ENCODE measurements at regions not wholly inside any gene's neighbourhood (a gene's known extent, or its start where the extent isn't known, plus 50 kb on each side); places are given as distances from the start of the nearest gene placed in this dataset.
"Not testable (repeated sequence)": the region's sequence is repeated elsewhere in the genome, so short reads cannot be mapped to it uniquely, and the experiment has no call there.

DNA sequence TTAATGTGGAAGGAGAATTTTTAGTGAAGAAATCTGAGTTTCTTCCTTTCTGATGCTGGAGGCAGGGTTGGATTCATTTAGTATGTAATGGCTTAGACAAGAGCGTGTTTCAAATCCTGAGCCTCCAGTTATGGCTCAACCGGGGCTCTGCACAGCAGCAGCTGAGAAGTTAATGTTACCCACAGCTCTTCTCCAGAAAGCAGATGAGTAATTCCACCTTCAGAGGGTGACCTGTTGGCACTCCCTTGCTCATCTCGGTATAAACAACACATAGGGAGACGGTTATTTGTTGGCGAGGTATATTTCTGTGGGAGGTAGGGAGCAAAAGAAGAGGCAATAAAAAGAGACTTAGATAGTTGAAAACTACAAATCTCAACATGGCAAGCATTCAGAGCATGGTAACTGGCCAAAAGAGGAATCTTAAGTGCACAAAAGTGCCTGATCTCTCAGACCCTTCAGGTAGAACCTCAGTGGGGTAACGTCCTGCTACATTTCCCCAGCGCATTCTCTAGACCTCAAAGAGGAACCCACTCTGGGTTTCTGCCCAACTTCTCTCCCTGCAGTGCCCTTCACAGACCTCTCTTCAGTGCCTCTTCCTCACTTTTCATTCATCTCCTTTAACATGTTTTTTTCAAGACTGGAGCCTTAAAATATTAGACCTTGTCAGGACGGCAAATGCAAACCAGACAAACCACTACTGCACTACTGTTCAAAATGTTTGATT lies 417.5 kb upstream of the ADAMTSL1 start:
- ATAC-seq (no peak), DNase-seq (no peak)
- intact Hi-C loops (cut with DNase I, micrococcal nuclease), result no loop called here

DNA sequence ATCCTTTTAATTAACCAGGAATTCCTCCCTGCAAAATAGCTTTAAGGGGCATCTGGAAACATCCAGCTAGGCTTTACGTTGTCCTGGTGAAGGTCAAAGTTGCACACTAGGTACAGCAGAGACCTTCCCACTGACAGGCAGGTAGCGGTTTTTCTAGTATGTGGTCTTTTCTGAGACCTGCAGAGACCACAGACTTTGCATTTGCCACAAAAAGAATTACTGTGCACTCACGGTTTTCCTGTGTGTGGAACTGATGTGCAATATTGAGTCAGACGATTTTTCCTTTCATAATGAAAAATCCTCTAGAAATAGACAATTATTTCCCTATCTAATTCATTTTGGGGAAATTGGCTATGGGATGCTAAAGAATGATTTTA lies 417.0 kb upstream of the ADAMTSL1 start:
- DNase-seq (no peak), ATAC-seq (no peak)
- intact Hi-C loops (cut with DNase I, micrococcal nuclease), result no loop called here

DNA sequence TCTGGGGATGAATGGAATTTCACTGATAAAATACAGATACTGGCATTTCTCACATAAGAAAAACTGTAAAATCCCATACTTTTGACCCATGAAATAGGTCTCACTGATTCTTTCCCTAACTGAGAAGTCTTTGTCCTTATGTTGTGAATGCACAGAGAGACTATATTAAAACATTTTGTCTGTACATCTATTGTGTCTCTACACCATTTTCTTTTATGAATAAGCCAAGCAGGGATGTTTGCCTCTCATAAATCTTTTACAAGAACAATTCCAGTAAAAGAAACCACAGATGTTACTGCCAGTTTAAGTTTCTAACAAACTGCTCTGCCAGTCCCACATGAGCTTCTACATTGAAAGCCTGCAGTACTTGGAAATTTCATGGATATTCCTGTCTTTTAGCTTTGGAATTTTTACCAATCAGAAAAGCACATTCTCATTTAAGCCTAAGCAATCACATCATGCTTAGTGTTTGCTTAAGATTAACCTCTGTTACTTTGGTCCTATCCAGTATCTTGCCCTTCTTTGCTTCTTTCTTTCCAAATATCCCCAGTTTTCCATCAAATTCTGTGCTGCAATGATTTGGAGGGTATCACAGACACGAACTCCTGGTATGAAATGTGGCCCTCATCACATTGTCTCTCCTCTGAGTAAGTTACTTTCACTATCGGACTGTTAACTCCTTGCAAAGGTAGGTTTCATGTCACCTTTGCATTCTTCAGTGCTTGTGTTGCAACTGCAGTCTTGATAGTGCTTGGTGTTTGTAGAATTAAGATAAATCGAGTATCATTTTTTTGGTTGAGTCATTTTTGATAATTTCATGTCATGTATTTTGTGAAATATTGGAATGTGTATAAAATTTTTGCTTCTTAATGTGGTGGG lies 415.1 kb upstream of the ADAMTSL1 start:
- intact Hi-C loops (cut with DNase I, micrococcal nuclease), result no loop called here
- DNase-seq (no peak), ATAC-seq (peak; percentile 39)

DNA sequence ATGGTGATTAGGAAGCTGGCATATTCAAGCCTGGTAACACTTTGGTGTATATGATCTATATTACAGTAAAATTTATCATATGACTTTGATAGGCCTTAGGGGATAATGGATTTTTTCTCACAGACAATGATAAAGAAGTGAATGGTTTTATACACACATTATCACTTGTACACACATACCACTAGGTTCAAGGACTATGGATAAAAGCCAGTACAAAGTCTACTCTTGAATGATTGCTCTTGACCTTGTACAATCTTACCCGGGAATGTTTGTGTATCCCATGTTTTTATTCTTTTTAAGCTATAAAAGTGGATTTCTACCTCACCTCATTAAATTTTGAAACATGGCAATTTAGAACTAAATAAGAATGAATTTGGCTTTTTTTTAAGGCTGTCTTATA lies 414.5 kb upstream of the ADAMTSL1 start:
- ATAC-seq (peak; percentile 39), DNase-seq (no peak)
- intact Hi-C loops (cut with DNase I, micrococcal nuclease), result no loop called here

DNA sequence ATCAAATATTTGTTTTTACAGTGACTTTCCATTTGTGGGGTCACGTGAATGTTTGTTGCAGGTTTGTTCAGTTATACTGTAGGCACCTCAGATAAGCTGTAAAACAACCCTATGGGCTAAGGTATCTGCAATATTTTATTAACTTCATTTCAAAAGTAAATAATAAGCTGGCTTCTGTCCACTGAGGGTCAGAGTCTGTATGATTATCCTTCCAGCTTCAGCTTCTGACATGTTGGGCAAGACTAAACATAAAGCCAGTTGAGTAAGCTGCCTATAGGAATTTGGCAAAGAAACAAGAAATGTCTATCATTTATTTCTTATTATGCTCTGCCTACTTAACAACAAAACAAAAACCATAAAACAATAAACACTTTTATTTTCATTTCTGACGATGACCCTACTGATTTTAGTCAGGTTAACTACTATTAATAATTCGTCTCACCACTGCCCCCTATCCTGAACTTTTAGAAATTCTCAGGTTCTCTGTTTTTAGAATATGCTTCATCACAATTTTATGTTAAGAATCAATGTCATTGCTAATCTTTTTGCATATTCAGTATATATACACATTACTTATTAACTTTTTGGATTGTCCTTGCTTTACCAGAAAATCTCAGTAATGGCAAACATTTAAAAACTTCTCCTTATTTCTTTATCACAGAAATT lies 413.6 kb upstream of the ADAMTSL1 start:
- ATAC-seq (peak; percentile 62), DNase-seq (no peak)
- intact Hi-C loops (cut with DNase I, micrococcal nuclease), result loop anchor here in 1 of 2 donors (10.0 kb wide), 1 partner anchor 144 kb away; no protein-coding TSS in a partner anchor

DNA sequence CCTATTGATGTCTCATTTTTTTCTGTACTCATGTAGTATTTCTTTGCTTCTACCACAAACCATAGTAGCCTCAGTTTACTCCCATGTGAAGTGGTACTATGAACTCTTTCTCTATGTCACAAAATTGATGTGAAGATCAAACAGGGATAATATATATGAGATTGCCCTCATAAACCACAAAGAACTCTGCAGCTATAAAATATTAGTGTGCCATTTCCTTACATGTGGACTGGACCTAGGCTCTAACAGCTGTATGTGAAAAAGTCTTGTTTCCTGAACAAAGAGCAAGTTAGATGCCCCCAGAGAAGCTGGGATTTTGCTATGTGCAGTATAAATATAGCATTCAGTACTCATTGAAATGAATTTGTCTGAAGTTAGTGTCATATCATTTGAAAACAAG lies 412.6 kb upstream of the ADAMTSL1 start:
- DNase-seq (no peak), ATAC-seq (peak; percentile 61)
- intact Hi-C loops (cut with DNase I, micrococcal nuclease), result loop anchor here in 1 of 2 donors (10.0 kb wide), 1 partner anchor 143 kb away; no protein-coding TSS in a partner anchor

DNA sequence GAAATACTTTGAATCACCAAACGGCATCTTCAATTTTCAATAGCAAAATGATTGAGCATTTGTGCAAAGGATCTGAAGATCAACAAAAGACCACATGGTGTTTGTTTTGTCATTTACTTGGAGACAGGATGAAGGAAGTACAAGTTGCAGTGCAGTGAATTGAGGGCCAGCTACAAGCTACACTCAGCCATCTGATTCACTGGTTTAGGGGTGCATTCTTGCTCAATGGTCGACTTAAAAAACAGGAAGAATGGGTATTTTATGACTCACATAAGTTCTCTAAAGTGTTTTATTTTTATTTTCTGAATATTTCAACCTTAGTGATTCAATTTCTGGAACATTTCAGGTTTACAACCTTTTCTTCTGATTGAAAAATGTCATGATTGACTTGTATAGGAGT lies 412.1 kb upstream of the ADAMTSL1 start:
- ATAC-seq, result peak; percentile 20
- intact Hi-C loops (cut with DNase I, micrococcal nuclease), result loop anchor here in 1 of 2 donors (10.0 kb wide), 1 partner anchor 143 kb away; no protein-coding TSS in a partner anchor
- DNase-seq, result no peak

DNA sequence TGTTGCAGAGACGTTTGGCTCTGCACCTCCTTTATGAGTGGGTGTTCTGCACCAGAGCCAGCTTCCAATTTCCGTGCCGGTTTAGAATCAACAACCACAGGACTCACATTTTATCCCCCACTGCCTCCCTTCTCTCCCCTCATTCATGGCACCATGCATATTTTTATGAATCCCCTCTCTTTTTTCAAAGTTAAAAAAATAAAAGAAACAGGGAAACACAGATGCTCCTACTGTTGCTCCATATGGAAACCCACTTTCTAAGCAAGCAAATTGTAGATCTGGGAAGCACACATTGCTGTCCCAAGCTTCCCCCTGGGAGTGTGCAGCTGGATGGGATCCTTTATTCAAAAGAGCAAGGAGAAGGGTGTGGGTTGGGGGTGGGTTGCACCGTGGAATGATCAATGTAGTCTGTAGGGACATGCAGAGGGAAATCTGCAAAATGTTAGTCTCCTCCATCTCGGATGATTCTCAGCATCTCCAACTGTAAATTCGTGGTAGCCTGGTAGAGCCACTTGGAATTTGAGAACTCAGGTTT lies 410.0 kb upstream of the ADAMTSL1 start:
- intact Hi-C loops (cut with DNase I, micrococcal nuclease), result loop anchor here in 1 of 2 donors (10.0 kb wide), 1 partner anchor 141 kb away; no protein-coding TSS in a partner anchor
- DNase-seq, result no peak
- ATAC-seq, result no peak

DNA sequence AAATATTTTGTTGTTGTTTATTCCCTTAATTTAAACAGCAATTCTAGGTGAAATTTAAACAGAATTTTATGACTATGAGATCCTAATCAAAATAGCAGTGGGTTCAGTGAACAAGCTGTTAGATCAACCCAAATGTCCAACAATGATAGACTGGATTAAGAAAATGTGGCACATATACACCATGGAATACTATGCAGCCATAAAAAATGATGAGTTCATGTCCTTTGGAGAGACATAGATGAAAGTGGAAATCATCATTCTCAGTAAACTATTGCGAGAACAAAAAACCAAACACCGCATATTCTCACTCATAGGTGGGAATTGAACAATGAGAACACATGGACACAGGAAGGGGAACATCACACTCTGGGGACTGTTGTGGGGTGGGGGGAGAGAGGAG lies 407.3 kb upstream of the ADAMTSL1 start:
- DNase-seq, ATAC-seq: not testable (repeated sequence)
- intact Hi-C loops (cut with DNase I, micrococcal nuclease), result loop anchor here in 1 of 2 donors (10.0 kb wide), 1 partner anchor 138 kb away; no protein-coding TSS in a partner anchor

DNA sequence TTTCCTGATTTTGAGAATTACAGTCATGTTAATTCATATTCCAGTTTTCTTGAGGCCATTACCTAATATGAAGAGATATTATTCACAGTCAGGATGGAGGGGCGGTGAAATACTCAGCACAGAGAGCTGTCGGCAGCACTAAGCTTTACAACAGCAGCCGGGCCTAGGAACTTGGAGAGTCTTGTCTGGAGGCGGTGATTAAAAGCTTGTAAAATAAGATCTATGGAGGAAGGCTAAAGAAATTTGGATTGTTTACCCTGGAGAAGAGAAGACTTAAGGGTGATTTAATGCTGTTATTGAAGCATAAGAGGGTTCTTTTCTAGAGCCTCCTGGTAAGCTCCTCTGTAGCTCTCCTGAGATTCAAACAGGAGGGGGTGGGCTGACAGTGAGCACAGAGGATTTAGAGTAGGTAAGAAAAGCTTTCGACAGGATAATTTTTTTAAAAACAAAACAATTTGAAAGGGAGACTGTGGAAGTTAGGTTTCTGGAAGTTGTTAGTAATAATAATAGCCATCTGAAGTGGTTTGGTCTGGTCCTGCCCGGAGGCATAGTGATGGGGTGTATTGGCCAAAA lies 406.3 kb upstream of the ADAMTSL1 start:
- DNase-seq, result no peak
- intact Hi-C loops (cut with DNase I, micrococcal nuclease), result loop anchor here in 1 of 2 donors (10.0 kb wide), 1 partner anchor 137 kb away; no protein-coding TSS in a partner anchor
- peak; percentile 26 for ATAC-seq

DNA sequence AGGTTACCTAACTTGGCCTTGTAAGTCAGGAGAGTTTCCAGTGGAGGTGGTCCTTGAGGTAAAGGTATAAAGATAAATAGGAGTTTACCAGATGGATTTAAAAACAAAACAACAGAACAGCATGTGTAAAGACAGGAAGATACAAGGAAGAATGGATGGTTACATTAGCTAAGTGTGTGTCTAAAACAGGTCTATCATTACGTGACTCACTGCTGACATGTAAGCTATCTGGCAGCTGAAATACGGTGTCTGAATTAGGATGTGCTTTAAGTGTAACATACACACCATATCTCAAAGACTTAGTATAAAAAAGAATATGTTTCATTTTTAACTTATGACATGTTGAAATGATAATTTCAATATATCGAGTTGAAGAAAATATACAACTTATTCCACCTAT lies 405.1 kb upstream of the ADAMTSL1 start:
- ATAC-seq (no peak), DNase-seq (no peak)
- intact Hi-C loops (cut with DNase I, micrococcal nuclease), result loop anchor here in 1 of 2 donors (10.0 kb wide), 1 partner anchor 136 kb away; no protein-coding TSS in a partner anchor

DNA sequence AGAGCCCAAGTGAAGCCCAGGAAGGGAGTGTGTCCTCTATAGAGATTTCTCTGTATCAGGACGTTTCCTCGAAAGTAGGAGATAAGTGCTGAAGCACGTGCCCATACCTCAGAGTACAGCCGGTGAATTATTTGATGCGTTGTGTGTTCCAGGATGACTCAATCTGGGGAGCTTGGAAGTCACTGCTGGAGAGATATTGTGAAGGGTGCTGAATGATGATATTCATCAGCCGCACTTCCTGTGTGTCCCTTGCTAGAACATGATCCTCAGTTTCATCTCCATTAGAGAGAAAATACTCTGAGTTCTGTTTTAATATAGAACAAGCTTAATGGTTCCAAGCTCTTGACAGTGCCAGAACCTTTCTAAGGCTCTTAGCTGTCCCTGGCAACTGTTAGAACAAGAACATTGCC lies 402.3 kb upstream of the ADAMTSL1 start:
- DNase-seq (no peak), ATAC-seq (no peak)
- intact Hi-C loops (cut with DNase I, micrococcal nuclease), result no loop called here

DNA sequence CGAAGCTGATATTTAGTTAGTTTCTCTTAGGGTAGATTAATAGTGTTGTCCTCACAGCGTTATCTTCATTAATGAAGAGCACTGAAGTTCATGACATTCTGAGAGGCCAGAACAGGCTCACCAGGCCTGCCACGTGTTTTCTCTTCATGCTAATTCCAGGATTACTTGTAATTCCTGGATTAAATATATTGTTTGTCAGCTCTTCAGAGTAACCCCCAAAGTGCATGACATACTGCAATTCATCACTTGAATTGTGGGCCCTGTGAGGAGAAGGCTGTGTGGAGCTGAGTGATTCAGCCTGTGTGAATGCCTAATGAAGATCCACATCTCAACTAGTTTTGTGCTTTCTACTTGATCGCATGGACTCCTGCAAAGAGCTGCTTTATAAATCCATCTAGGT lies 401.0 kb upstream of the ADAMTSL1 start:
- intact Hi-C loops (cut with DNase I, micrococcal nuclease), result no loop called here
- no peak for DNase-seq
- ATAC-seq, result no peak

DNA sequence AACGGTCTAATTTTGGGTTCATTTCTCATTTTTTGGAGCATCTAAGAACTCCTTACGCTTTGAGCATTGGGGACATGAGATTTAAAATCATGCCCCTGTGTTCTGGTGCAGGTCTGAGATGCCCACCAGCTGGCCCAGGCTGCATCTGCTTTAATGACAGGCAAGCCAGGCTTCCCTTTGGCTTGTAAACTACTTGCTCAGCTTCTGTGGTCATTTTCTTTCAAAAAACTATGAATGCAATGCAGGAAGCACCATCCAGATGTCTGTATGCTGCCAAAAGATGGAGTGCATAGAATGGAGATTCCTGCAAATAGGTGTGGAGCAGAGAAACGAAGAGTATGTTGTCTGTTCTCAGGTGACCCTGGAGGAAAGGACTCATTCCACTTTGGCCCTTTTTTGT lies 399.9 kb upstream of the ADAMTSL1 start:
- no peak for DNase-seq
- intact Hi-C loops (cut with DNase I, micrococcal nuclease), result no loop called here
- peak; percentile 6 for ATAC-seq

DNA sequence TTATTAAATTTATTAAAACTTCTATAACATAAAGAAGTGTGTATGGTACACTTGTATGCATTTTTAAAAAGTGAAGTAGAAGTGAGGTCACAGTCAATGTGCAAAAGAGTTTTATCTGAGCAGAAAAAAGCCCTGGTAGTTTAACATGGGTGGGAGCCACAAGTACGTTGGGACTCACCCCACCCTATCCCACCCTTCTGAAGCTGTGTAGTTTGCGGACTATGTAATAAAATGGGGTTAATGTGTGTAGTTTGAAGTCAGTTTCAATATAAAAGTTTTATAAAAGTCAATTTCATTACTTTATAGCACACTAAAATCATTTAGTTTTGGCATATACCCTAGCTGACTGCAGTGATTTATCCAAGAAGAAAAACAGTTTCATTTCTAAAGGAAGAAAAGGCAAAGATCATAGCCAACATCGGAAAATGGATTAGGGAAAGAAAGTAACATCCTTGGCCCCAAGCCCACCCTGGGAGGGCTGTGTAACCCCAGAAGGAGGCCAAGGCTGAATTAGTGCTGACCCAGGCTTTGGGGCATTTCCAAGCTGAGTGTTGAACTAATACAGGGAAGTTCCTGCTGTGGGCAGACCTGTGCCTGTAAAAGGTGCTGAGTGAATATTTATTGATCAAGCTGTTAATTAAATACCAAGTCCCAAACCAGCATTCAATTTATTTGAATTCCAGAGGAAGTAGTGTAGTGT lies 398.6 kb upstream of the ADAMTSL1 start:
- intact Hi-C loops (cut with DNase I, micrococcal nuclease), result no loop called here
- ATAC-seq, result peak; percentile 80

DNA sequence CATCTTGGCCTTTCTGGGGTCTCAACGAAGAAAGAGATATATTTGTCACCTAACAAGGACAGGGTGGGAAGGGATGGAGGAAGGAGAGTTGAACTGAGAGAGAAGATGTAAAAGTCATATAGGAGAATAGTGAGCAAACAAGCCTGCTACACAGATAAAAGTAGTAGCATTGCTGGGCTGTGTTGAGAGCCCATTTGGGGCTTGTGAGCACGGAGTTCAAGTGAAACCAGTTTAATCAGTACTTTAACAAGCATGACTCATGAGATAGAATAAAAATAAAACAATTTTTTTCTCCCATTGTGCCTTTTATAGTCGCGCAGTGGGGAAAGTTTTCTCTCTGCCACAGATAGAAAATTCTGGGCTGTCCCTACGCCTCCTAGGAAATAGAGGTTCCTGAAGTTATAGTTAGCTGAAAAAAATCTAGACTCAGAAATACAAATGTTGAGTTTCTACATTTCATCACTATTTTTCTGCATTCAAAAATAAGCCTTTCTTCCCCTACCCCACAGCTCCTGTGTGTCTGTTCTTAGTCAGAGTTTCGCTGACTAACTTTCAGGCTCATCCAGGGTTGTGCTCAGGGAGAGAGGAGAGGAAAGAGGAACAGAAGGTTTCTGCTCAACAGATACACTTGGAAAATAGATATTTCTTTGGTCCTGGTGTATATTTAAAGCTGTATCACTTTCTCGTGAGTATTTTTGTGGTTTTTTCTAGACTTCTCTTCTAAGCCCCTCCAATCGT lies 395.8 kb upstream of the ADAMTSL1 start:
- ATAC-seq (peak; percentile 28), DNase-seq (no peak)
- intact Hi-C loops (cut with DNase I, micrococcal nuclease), result no loop called here

More for the DNA sequence above, 398.6 kb upstream of the ADAMTSL1 start:
- peak; percentile 68 to 74 for DNase-seq

DNA sequence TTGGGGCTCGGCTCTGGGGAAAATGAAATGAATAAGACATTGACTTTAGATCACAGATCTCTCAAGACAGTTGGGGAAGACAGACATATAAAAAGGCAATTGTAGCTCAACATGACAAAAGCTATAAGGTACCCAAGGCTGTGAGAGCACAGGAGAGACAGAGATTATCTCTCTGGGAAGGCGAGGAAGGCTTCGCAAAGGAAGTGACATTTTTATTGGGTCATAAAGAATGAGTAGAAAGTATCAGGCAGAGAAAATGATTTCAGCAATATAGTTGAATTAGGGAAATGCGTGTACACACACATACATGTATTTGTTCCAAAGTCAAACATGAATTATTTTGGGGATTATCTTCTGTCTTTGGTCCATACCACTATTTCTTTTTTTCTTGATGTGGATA lies 381.8 kb upstream of the ADAMTSL1 start:
- ATAC-seq, result peak; percentile 52
- DNase-seq, result no peak
- intact Hi-C loops (cut with DNase I, micrococcal nuclease), result no loop called here

All from left colon (tissue), 2 donors.